Stomach (tissue), 8 donors: ENCODE measurements at regions not wholly inside any gene's neighbourhood (a gene's known extent, or its start where the extent isn't known, plus 50 kb on each side); places are given as distances from the start of the nearest gene placed in this dataset.
"Not testable (repeated sequence)": the region's sequence is repeated elsewhere in the genome, so short reads cannot be mapped to it uniquely, and the experiment has no call there.

ENCODE experiments used
- DNase-seq, 2 donors: peaks; one replicate each; pipeline versions ENCODE4 v3.0.0 to v3.0.0-alpha.2; 2013 to 2019
- H3K27ac ChIP-seq, 5 donors: fragments of 200-600 bp in 4 of 5; sonication (generic) in 4 of 5; one replicate each; pipeline ENCODE4 v1.5.1; 2013 to 2019; ENCODE audit warnings: mild to moderate bottlenecking in 1 of 5, moderate library complexity in 1 of 5
- H3K27me3 ChIP-seq, 3 donors: fragments of 200-600 bp; sonication (generic); one replicate each; pipeline ENCODE4 v1.5.1; 2017 to 2019; ENCODE audit warnings: mixed run types in 1 of 3
- H3K36me3 ChIP-seq, 4 donors: fragments of 200-600 bp; sonication (generic); 1 replicate in 3 of 4; 2 replicates in 1 of 4; pipeline ENCODE4 v1.5.1; 2016 to 2019
- H3K4me1 ChIP-seq, 4 donors: fragments of 200-600 bp; sonication (generic); one replicate each; pipeline ENCODE4 v1.5.1; 2016 to 2019
- H3K4me3 ChIP-seq, 4 donors: fragments of 200-600 bp; sonication (generic) in 3 of 4; one replicate each; pipeline ENCODE4 v1.5.1; 2016 to 2019; ENCODE audit warnings: mild to moderate bottlenecking in 1 of 4
- H3K9me3 ChIP-seq, 4 donors: fragments of 200-600 bp; sonication (generic); one replicate each; pipeline ENCODE4 v1.5.1; 2016 to 2019
- EP300 ChIP-seq: sonication (generic); formaldehyde crosslinking; IDR thresholded peaks from one replicate; pipeline ENCODE4 v1.6.1; 2017; ENCODE audit warnings: antibody characterized with exemption
- POLR2A ChIP-seq, 4 donors: fragments of 450-650 bp; IDR thresholded peaks; one replicate each; pipeline ENCODE4 v1.6.1; 2016; ENCODE audit warnings: antibody characterized with exemption in 4 of 4, control low read depth in 2 of 4, mild to moderate bottlenecking in 1 of 4, moderate library complexity in 1 of 4
- POLR2AphosphoS5 ChIP-seq, 3 donors: sonication (generic); formaldehyde crosslinking; IDR thresholded peaks; one replicate each; pipeline ENCODE4 v1.6.1; 2016; ENCODE audit warnings: antibody characterized with exemption in 3 of 3
- WGBS, 5 donors: extraction: QIAGEN DNeasy Blood & Tissue Kit in 3 of 5; methylation state at CpG; one replicate each; pipeline versions ENCODE4 v1.1.5 to v1.1.7; 2013 to 2018; 5-methylcytosine and 5-hydroxymethylcytosine counted together
- intact Hi-C: fragments of 100-400 bp; cut with DNase I; formaldehyde crosslinking; loops from one replicate; pipeline ENCODE4 v1.15.1; 2023; ENCODE audit warnings: low total_unique reads
- TF ChIP-seq, protein P1 (sequence below), 7 experiments: fragments of 450-650 bp in 4 of 7; fragments of 200-600 bp in 3 of 7; sonication (generic) in 3 of 7; IDR thresholded peaks; one replicate each; pipeline ENCODE4 v1.5.1; 2016 to 2019; ENCODE audit warnings: antibody characterized with exemption in 7 of 7, control low read depth in 2 of 7, mild to moderate bottlenecking in 1 of 7
- donor health status: healthy with polysubstance abuse.
- donor health status: Bipolar disorder and iron deficiency.
- donor health status: healthy.

DNA sequence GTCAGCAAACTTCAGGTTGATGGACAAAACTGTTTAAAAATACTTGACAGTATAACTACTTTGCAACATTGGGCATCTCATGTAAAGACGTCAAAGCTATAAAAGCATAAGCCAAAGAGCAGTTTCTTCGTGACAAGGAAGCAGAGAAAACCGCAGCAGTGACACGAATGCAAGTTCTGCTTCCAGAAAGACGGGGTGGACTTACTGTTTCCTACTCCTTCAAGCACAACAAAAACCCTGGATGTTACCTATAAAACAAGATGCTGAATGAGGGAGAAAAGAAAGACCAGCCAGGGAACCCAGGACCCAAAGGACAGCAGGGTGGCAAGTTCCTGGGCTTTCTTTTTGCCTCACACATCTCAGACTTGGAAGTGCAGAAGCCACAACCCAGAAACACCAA lies 98.0 kb downstream of the DLL1 start:
- intact Hi-C loops: no loop called here
- peaks cover 0 to 20% (median 12%) of the 10 kb centered on the region in 4 donors for H3K9me3 ChIP-seq

DNA sequence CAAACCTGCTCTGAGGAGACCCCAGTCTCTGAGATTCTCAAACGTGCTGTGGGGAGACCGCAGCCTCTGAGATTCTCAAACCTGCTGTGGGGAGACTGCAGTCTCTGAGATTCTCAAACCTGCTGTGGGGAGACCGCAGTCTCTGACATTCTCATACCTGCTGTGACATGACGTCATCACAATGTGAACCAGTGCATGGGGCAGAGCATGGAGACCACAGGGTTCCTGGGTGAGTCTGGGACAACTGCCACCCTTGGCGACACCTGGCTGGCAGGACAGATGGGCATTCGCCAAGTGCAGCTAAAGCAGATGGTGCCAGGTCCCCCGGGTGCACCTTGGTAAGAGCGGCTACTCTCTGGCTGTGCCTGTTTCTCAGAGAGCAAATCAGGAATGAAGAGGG lies 98.8 kb downstream of the DLL1 start:
- peaks cover 0 to 20% (median 12%) of the 10 kb centered on the region in 4 donors for H3K9me3 ChIP-seq
- H3K27me3 ChIP-seq, H3K36me3 ChIP-seq, H3K27ac ChIP-seq, H3K4me1 ChIP-seq, H3K4me3 ChIP-seq, intact Hi-C loops: not testable (repeated sequence)
- 64 to 81% (median 76%) methylated on average over 5 to 8 of the region's 8 CpGs for WGBS, 5 donors
- DNase-seq: peak in 1 of 2 donors; percentile 1

More for the DNA sequence above, 98.0 kb downstream of the DLL1 start:
- TF ChIP-seq, protein P1, sequence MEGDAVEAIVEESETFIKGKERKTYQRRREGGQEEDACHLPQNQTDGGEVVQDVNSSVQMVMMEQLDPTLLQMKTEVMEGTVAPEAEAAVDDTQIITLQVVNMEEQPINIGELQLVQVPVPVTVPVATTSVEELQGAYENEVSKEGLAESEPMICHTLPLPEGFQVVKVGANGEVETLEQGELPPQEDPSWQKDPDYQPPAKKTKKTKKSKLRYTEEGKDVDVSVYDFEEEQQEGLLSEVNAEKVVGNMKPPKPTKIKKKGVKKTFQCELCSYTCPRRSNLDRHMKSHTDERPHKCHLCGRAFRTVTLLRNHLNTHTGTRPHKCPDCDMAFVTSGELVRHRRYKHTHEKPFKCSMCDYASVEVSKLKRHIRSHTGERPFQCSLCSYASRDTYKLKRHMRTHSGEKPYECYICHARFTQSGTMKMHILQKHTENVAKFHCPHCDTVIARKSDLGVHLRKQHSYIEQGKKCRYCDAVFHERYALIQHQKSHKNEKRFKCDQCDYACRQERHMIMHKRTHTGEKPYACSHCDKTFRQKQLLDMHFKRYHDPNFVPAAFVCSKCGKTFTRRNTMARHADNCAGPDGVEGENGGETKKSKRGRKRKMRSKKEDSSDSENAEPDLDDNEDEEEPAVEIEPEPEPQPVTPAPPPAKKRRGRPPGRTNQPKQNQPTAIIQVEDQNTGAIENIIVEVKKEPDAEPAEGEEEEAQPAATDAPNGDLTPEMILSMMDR (IDR thresholded peaks at IDR 0.05): no peak
- TF ChIP-seq POLR2A (IDR thresholded peaks at IDR 0.05) (no peak), POLR2AphosphoS5 (IDR thresholded peaks at IDR 0.05) (no peak), EP300 (no peak)
- Histone ChIP-seq H3K36me3 (no peaks in the 10 kb centered on the region), H3K27me3 (no peaks in the 10 kb centered on the region), H3K4me3 (no peak overlapping the region), H3K4me1 (no peaks in the 10 kb centered on the region), H3K27ac (no peak overlapping the region)
- DNase-seq: no peak
- 91 to 95% (median 95%) methylated on average over 5 of the region's 5 CpGs for WGBS, 5 donors

DNA sequence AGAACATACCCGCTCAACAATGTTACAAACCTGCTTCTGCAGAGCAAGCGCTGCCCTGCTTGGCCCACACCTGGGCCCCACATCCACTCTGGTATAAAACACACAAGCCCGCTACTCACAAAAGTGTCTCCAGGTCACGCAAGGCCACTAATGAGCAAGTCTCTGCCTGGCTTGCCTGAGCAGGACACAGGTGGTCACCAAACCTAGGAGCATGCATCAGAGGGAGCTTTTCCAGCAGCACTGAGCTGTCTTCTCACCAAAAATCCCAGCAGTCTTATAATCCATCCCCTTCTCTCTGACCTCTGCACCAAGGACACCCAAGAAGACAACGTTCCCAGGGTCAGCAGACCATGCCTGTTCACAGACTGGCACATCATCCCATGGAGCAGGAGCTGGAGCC lies 100.8 kb downstream of the DLL1 start:
- peaks cover 0 to 9% (median 8%) of the 10 kb centered on the region in 4 donors for H3K4me1 ChIP-seq
- H3K9me3 ChIP-seq: peaks cover 0 to 4% (median under 1%) of the 10 kb centered on the region in 4 donors
- TF ChIP-seq POLR2AphosphoS5 (IDR thresholded peaks at IDR 0.05): no peak
- TF ChIP-seq, protein P1 (IDR thresholded peaks at IDR 0.05): no peak
- TF ChIP-seq EP300: no peak
- TF ChIP-seq POLR2A (IDR thresholded peaks at IDR 0.05): no peak
- H3K4me3 ChIP-seq: no peak overlapping the region
- intact Hi-C loops: no loop called here
- DNase-seq: no peak
- WGBS, 5 donors: 83 to 89% (median 88%) methylated on average over 5 of the region's 5 CpGs
- no peaks in the 10 kb centered on the region for H3K36me3 ChIP-seq
- H3K27me3 ChIP-seq: no peaks in the 10 kb centered on the region
- H3K27ac ChIP-seq: no peak overlapping the region

DNA sequence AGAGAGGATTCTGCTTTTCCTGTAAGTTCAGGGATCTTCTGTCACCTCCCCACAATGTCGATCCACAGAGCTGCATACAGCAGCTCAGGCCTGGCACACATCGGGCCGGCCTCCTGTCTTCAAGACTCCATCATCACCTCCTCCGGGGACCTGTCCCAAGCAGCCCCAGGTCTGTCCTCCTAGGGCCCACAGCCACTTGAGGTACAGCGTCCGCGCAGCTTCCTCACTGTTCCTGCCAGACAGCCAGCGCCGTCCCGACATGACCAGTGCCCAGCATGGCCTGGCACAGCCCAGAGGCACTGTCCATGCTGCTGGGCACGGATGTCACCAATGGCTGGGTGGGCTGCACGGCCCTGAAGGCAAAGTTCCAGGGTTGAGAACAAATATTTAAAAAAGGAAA lies 101.6 kb downstream of the DLL1 start:
- Histone ChIP-seq H3K27ac (no peak overlapping the region), H3K4me1 (peaks cover 0 to 9% (median 8%) of the 10 kb centered on the region in 4 donors), H3K4me3 (no peak overlapping the region), H3K36me3 (no peaks in the 10 kb centered on the region), H3K27me3 (no peaks in the 10 kb centered on the region), H3K9me3 (peaks cover 0 to 1% (median 0%) of the 10 kb centered on the region in 4 donors)
- no peak for DNase-seq
- intact Hi-C loops: no loop called here
- WGBS, 5 donors: 75 to 82% (median 79%) methylated on average over 12 of the region's 12 CpGs
- TF ChIP-seq POLR2A (IDR thresholded peaks at IDR 0.05) (no peak), EP300 (no peak), POLR2AphosphoS5 (IDR thresholded peaks at IDR 0.05) (no peak)
- TF ChIP-seq, protein P1 (IDR thresholded peaks at IDR 0.05): no peak

DNA sequence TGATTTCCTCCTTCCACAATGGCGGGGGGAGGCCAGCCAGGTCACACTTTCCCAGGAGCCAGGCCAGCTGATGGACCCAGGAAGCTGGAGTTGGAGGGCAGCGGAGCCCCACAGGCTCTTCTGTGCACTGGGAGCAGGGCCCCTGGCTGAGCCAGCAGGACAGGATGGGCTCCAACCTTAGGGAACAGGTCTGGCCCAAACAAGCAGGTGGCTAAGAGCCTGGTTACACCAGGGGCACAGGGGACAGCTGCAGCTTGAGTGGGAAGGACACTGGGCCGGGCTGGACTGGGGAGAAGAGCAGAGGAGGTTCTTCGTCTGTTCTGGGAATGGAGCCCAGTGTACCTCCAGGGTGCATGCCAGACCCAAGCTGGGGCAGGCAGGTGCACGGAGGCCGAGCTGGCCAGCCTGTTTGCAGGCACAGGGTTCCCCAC lies 102.3 kb downstream of the DLL1 start:
- Histone ChIP-seq H3K4me3 (no peak overlapping the region), H3K9me3 (no peaks in the 10 kb centered on the region), H3K27ac (no peak overlapping the region), H3K36me3 (no peaks in the 10 kb centered on the region), H3K27me3 (no peaks in the 10 kb centered on the region), H3K4me1 (peaks cover 0 to 9% (median 8%) of the 10 kb centered on the region in 4 donors)
- peak in 1 of 2 donors; percentile 0 for DNase-seq
- intact Hi-C loops: no loop called here
- TF ChIP-seq POLR2AphosphoS5 (IDR thresholded peaks at IDR 0.05) (no peak), EP300 (no peak), POLR2A (IDR thresholded peaks at IDR 0.05) (no peak)
- TF ChIP-seq, protein P1 (IDR thresholded peaks at IDR 0.05): no peak
- 48 to 70% (median 53%) methylated on average over 4 to 6 of the region's 6 CpGs for WGBS, 5 donors
